NCI-H1694 treated with DMSO at 0.1 percent for 48 hours (cell line): ENCODE measurements at regions not wholly inside any gene's neighbourhood (a gene's known extent, or its start where the extent isn't known, plus 50 kb on each side); places are given as distances from the start of the nearest gene placed in this dataset.
"Not testable (repeated sequence)": the region's sequence is repeated elsewhere in the genome, so short reads cannot be mapped to it uniquely, and the experiment has no call there.

Source experiments
- DNase-seq: peaks from one replicate; lab custom pipeline; 2025; lab: John Stamatoyannopoulos, UW

DNA sequence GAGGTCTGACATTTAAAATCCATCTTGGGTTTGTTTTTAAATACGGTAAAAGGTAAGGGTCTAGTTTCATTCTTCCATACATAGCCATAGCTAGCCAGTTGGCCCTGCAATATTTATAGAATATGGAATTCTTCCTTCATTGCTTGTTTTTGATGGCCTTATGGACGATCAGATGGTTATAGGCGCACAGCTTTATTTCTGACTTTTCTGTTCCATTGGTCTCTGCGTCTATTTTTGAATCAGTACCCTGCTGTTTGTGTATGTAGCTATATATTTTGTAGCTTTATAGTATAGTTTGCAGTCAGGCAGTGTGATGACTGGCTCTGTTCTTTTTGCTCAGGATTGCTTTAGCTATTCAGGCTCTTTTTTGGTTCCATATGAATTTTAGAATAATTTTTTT lies 366.8 kb upstream of the MIS18BP1 start:
- DNase-seq, result no peak

DNA sequence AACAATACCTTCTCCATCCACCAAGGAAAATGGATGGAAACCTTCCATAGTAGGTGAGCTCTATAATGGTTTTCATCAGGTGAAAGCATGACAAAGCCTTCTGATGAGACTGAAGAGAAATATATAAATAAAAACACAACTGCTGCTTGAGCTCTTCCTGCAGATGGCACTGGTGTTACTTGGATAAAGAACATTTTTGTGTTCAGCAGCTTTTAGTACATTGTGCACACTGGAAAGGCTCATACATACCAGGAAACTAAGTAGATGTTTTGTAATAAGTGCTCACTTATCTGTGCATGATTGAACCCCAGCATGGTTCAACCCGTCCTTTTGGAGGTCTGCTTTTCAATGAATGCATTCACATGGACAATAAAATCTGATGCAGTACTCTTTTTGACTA lies 357.3 kb upstream of the MIS18BP1 start:
- DNase-seq, result no peak

DNA sequence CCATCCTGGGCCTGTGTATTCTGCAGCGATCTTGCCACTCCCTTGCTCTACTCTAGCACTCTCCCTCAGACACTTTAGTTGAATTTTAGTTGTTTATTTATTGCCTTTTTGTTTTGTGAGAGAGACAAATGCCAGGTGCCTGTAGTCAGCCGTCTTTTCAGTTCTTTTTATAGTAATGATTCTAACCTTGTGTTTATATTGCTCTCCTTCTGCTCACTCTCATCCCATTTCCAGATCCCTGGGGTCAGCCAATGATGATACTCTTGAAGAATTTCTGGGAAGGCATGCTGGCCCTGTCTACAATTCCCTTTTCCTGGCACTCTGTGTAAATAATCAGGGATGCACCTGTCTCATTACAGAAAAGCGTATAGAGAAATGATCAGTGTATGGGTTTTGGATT lies 334.1 kb upstream of the MIS18BP1 start:
- no peak for DNase-seq

DNA sequence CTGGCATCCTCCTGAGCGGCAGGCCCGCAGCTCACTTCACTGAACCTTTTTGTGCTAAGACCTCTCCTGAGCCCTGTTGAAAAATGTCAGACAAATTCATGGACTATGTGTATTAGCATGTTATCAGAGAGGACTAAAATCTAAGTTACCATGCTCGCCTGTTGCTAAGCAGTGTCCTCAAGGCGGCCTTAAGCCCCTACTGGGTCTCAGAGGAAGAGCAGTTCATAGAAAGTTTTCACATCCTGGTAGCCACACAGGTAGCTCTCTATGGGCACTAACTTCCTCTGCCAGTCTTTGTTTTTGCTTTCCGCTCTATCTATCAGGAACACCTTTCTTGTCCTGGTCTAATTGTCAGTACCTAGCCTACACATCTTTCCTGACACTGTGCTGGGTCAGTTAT lies 306.6 kb upstream of the MIS18BP1 start:
- no peak for DNase-seq

DNA sequence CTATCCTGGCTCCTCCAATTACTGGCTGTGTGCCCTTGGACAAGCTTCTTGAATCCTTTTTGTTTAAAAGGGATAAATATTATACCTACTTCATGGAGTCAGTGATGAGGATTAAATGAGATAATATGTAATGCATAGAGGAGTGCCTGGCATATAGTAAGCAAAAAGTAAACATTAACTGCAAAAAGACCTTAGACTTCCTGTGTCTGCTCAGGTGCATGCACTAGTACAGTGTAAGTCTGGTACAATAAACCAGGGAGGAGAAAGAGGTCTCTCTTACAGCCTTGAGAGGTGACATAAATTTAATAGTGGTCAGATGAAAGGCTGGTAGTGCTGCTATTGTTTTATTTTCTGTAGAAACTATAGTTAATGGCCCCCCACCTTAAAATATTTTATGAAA lies 305.2 kb upstream of the MIS18BP1 start:
- DNase-seq, result no peak

DNA sequence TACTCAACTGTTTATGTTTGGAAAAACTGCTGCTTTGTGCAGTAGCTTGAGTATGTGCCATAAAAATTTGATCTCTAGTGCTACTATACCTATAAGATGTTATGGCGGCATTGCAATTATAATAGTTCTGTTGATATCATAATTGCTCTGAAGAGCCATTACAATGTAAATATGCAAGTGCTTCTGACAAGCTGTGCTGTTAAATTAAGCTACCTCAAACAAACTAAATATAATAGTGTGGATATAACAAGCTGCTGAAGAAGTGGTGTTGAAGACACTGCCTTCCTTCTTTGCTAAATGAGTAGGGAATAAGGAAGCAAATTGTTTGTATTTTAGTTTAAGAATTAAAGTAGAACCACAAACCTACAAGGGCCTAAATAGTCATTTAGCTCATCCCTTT lies 301.0 kb upstream of the MIS18BP1 start:
- no peak for DNase-seq

DNA sequence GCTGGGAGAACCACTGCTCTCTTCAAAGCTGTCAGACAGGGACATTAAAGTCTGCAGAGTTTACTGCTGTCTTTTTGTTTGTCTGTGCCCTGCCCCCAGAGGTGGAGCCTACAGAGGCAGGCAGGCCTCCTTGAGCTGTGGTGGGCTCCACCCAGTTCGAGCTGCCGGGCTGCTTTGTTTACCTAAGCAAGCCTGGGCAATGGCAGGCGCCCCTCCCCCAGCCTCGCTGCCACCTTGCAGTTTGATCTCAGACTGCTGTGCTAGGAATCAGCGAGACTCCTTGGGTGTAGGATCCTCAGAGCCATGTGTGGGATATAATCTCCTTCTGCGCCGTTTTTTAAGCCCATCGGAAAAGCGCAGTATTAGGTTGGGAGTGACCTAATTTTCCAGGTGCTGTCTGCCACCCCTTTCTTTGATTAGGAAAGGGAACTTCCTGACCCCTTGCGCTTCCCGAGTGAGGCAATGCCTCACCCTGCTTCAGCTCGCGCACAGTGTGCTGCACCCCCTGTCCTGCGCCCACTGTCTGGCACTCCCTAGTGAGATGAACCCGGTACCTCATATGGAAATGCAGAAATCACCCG lies 298.3 kb upstream of the MIS18BP1 start:
- not testable (repeated sequence) for DNase-seq

DNA sequence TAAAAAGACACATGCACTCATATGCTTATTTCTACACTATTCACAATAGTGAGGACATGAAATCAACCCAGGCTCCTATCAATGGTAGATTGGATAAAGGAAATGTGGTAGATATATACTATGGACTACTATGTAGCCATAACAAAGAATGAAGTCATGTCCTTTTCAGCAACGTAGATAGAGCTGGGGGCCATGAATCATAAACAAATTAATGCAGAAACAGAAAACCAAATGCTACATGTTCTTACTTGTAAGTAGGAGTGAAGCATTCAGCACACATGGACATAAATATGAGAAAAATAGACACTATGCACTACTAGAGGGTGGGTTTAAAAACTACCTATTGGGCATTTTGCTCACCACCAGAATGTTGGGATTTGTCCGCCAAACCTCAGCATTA lies 278.0 kb upstream of the MIS18BP1 start:
- DNase-seq, result no peak

DNA sequence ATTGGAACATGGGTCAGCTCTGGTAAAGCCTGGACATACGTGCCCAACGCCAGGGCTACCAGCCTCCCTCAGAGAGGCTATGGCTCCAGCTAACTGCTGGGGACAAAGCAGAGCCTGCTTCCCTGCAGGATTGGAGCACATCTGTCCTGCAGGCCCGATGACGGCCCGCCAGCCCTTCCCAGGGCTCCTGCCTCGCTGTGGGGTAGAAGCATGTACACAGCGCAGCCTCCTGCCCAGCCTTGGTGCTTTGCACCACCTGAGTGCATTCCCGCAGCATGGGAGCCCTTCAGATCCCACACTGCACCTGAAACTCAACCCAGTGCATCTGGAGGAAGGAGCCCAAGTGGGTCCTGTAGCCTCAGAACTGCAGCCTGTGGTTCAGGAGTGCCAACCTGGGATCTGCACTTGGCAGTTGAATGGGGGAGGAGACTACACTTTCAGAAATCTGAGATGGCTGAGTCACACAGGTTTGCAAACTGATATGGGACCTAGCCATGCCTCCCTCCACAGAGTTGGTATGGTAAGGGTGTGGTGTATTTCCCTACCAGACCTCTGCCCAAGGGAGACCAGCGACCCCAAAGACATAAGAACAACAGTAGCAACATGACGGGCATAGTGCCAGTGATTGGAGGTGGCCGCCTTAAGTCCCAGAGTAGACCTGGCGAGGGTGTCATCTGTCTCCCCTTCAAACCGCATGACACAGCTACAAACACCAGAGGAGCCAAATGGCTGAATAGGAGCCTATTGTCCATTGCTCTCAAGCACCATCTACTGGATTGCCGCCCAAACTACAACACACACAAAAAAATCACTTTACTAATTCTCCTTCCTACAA lies 273.9 kb upstream of the MIS18BP1 start:
- DNase-seq, result peak; percentile 39

DNA sequence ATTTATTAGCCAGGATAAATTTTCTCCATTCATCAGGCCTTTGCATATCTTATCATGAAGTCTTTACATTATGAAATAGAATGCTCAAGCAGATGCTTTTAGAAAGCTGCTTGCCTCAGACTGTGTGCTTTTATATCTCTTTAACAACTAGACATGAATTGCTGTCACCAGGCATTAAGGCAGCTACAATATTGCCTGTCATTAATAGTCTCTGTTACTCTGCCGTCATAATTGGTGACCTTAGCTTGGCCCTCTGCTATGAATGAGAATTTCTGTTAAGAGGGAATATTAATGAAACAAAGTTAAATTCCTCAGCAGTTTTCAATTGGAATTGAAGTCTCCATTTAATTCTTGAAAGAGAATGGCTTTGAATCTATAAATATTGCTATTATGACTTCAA lies 266.8 kb upstream of the MIS18BP1 start:
- no peak for DNase-seq

DNA sequence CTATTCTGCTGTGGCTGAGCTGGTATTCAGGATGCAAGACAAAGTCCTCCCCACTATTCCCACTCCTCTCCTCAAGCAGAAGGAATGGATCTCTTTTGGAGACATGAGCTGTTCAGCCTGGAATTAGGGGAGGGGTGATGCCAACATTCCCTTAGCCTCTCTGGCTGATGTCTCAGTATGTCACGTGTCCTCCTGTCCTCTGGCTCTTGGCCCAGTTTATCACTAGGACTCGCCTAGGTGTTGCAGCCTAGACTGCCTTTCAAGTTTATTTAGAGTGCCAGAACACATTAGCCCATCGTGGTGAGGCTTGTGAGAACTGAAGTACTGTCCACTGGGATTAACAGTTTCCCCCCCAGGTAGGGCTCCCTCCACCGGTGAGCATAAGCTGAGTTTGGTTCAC lies 239.9 kb upstream of the MIS18BP1 start:
- DNase-seq, result no peak

DNA sequence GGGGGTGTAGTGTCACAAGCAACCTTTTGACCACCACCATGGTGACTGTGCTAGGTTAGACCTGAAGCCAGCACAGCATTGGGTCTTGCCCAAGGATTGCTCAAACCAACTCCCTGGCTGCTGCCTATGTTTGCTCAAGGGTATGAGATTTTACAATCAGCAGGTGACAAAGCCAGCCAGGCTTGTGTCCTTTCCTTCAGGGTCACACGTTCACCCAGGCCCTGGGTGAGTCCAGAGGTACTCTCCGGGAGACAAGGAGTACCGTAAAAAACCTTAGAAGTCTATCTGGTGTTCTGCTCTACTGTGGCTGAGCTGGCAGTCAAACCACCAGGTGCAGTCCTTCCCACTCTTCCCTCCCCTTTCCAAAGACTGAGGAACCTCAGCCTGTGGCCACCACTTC lies 238.9 kb upstream of the MIS18BP1 start:
- no peak for DNase-seq

DNA sequence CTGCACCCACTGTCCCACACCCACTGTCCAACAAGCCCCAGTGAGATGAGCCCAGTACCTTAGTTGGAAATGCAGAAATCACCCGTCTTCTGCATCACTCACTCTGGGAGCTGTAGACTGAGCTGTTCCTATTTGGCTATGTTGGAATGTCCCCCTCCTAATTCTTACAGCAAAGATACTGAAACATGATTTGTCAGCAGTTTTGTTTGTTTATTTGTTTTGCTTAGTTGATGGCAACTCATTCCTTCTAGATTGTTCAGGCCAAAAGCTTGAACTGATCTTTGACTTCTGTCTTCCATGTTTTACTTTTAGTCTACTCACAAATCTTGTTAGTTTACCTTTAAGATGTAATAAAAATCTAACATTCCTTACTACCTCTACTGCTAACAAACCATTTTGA lies 233.6 kb upstream of the MIS18BP1 start:
- no peak for DNase-seq

DNA sequence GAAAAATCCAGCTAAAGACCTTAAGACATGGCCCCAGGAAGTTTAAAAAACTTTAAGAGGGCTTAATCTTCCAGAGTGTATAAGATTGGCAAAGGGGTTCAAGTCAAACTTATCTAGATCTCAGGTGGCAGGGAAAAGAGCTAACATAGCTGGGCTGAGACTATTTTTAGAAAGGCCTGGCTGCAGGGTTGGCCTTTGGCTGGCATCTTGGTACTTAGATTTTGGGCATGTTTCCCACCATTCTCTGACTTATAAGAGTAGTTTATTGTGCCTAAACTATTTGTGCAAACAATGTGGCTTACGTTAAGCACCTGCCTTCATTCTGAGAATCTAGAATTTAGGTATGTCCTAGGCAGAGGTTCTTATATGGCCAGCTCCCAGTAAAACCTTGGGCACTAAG lies 214.0 kb upstream of the MIS18BP1 start:
- no peak for DNase-seq

DNA sequence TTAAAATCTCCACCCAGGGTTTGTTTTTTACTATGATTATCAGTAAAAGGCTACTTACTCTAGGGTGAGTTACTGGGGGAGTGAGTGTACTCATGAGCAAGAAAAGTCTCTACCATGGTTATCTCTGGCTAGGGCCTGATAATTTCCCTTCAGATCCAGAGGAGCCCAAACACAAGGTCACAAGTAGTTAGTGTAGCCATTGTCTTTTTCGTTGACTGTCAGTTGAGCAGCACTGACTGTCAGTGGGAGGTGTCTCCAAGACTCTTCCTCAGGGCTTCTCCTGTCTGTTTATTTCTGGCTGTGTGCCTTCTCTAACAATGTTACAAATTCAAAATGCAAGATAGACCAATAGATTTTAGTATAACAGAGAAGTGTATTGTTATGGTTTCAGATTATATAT lies 181.2 kb upstream of the MIS18BP1 start:
- no peak for DNase-seq

DNA sequence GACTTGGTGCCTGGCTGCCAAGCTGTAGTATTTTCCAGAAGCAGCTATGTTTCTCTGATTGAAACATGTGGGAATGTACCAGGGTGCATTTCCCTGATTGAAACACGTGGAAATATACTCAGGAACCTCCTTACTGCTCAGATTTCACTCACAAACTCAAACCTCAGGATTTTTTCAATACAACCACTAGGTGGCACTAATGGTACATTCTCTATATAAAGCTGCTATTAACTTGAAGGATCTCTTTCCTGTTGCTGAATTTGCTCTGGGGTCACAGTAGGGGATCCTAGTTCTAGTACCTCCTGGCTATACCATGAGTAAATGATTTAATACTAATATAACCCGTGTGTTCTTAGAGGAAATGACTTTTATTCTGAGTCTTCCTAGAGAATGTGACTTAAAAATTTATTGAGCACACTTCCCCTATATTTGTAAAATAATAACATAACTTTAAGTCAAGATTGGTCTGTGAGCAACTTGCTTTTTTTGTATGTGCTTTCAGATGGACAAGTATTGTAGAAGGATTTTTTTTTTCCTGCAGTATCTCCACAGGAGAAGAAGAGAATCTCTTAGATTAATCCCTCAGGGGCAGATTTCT lies 173.8 kb upstream of the MIS18BP1 start:
- DNase-seq, result peak; percentile 80

DNA sequence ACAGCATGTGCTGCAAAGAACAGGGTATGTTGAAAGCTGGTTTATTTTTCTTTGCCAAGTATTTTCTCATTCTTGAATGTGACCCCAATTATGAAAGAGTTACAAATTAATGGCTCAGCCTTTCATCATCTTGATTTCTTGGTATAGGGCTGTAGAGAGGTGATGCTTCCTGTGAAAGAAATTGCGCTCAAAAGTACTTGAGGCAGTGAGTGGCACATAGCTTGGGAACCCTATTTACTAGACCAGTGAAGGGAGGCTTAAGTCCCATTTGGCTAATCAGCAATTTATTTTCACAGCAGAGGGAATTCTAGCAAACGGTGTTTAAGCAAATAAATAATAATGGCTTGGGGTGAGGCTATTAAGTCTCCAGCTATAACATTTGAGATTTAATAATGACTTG lies 153.9 kb upstream of the MIS18BP1 start:
- no peak for DNase-seq

DNA sequence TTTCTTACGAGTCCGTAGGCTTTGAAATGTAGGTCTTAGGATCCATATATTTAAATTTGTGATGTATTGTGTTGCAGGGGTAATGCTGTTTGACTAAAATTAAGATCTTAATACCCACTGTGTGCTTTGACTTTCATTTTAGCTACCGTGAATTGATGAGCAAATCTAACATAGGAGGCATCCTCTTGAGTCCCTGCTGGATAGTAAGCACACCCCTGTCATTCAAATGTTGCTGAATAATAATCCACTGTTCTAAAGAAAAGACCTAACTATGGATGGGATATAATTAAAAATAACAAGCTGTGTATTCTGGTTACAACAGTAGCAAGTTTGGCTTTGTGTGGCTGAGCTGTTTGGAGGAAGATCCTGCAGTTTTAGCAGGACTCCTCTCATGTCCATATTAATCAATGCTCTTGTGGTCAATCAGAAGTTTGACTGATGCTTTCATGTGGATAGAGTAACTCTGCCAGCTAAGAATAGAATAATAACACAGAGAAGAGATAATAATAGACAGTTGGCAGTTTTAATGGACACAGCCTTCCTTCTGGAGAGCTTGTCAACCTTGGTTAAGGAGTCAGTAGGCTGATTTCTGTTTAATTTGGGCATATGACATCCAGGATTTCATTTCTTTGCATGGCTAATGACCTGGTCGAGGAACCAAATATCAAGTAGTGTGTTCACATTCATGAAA lies 148.1 kb upstream of the MIS18BP1 start:
- no peak for DNase-seq

DNA sequence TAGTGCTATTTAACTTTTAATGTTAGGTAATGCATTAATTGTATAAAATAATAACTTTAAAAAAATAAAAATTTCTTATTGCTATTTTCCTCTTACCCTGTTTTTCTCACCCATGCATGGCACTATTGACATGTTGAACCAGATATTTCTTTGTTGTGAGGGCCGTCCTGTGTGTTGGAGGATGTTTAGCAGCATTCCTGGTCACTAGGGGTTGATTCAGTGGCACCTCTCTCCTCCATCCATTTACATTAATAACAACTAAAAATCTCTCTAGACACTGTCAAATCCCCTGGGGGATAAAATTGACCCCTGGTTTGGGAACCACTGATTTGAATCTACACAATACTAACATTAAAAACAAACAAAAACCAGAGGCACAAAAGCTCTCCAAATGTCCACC lies 147.5 kb upstream of the MIS18BP1 start:
- no peak for DNase-seq

DNA sequence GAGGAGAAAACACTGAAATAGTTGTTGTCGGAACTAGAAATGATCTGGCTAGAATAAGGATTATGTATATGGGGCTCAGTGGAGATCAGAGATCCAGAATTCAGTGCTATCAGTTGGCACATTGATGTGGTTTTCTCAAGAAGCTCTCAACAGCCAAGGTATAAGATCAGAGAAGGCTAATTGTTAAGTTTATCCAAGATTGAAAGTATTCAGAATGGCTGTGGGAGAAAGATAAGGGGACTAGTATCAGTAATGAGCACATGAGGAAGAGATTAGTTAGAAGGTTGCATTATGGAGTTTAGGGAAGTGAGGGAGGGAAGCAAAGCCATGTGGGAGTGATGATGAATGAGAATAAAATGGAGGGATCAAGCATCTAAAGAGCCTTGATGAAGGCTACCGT lies 128.1 kb upstream of the MIS18BP1 start:
- DNase-seq, result no peak

DNA sequence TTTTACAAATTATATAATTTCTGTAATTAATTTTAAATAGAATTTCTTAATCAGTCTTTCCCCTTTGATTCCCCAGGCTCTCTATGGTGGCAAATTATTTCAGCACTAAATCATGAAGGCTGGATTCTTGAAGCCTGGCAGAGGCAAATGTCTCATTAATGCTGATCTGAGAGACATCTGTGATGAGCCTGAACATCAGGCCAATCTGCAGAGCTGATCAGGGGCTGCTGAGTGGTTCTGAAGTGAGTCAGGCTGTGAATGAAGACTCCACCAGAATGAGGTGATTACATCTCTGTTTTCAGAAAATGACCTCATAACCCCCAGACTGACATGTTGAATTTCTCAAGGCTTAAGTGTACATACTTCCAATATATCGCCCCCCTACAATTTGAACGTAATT lies 124.2 kb upstream of the MIS18BP1 start:
- no peak for DNase-seq

DNA sequence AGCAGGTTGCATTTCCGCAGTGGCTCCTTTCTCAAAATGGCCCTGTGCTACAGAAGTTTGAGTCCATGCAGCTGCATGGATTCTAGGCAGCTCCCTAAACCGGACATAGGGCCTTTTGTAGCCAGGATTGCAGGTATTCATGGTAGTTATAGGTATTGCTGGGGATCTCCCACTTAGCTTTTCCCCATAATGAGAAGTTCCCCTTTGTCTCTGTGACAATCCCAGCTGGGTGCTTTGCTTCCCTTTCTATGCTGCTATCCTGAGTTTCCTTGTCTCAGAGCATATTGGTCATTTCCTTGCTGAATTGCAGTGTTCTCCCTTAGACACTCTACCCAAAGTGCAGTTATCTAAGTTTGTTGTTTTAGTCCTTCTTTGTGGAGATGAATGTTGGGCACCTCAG lies 120.9 kb upstream of the MIS18BP1 start:
- no peak for DNase-seq

DNA sequence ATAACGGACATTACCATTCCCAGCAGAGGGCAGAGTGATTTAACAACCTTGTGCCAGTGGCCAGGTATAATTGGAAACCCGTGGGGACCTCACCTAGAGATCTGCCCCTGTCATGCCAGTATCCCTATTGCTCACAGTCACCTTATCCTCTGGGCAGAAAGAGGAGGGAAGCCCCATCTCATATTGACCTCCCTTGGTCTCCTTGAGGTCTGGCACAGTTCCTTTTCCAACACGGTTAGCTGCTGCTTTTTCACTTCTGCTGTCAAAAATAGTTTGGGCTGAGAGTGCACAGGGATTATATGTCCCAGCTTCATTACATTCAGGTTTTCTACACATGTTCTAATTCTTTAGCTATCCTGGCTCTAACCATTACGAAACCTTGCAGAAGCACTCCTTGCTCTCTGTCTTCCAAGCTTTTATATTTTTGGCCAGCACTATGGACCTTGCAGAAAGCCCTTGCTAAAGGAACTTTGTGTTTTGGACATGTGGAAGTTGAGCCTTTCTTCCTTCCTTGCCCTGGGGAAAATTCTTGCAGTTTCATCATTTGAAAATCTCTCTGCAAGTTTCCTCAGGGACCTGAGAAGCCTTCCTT lies 111.7 kb upstream of the MIS18BP1 start:
- no peak for DNase-seq
